Effector memory CD4-positive, alpha-beta T cell (primary cell): ENCODE measurements at regions not wholly inside any gene's neighbourhood (a gene's known extent, or its start where the extent isn't known, plus 50 kb on each side); places are given as distances from the start of the nearest gene placed in this dataset.
"Not testable (repeated sequence)": the region's sequence is repeated elsewhere in the genome, so short reads cannot be mapped to it uniquely, and the experiment has no call there.

ENCODE experiments used
- DNase-seq, 3 donors: peaks; one replicate each; pipeline ENCODE4 v3.0.0-alpha.2; 2020
- H3K27ac ChIP-seq: 2 replicates; pipeline ENCODE4 v1.7.0; 2013; ENCODE audit warnings: mild to moderate bottlenecking, low read length, moderate library complexity; ENCODE audit not compliant: insufficient read depth, poor library complexity, severe bottlenecking
- H3K27me3 ChIP-seq: replicated peaks from 2 replicates; pipeline ENCODE4 v1.7.0; 2013; ENCODE audit warnings: mild to moderate bottlenecking, low read length; ENCODE audit not compliant: insufficient read depth, control insufficient read depth, poor library complexity, severe bottlenecking
- H3K36me3 ChIP-seq: 2 replicates; pipeline ENCODE4 v1.7.0; 2013; ENCODE audit warnings: mild to moderate bottlenecking, low read length, moderate library complexity; ENCODE audit not compliant: control insufficient read depth, insufficient read depth
- H3K4me1 ChIP-seq: 2 replicates; pipeline ENCODE4 v1.7.0; 2013; ENCODE audit warnings: low read length, mild to moderate bottlenecking; ENCODE audit not compliant: control insufficient read depth, insufficient read depth, poor library complexity, severe bottlenecking
- H3K4me3 ChIP-seq: 2 replicates; pipeline ENCODE4 v1.7.0; 2013; ENCODE audit warnings: low read length, low read depth, mild to moderate bottlenecking; ENCODE audit not compliant: insufficient read depth, poor library complexity, severe bottlenecking
- H3K9me3 ChIP-seq: 2 replicates; pipeline ENCODE4 v1.7.0; 2013; ENCODE audit warnings: mild to moderate bottlenecking, low read length, moderate library complexity; ENCODE audit not compliant: control insufficient read depth

- Histone ChIP-seq H3K27ac (no peak overlapping the region), H3K27me3 (no peaks in the 10 kb centered on the region), H3K9me3 (no peaks in the 10 kb centered on the region), H3K36me3 (no peaks in the 10 kb centered on the region), H3K4me3 (no peak overlapping the region), H3K4me1 (no peaks in the 10 kb centered on the region)
- DNase-seq, result no peak
These were observed 150.4 kb upstream of the RXFP2 start for GRCh38 chr13:31588893-31589292.

- Histone ChIP-seq H3K27ac (no peak overlapping the region), H3K9me3 (no peaks in the 10 kb centered on the region), H3K36me3 (no peaks in the 10 kb centered on the region), H3K27me3 (no peaks in the 10 kb centered on the region), H3K4me1 (no peaks in the 10 kb centered on the region), H3K4me3 (no peak overlapping the region)
- no peak for DNase-seq
These were observed 147.6 kb upstream of the RXFP2 start for GRCh38 chr13:31591642-31592233.

- Histone ChIP-seq H3K27ac (no peak overlapping the region), H3K9me3 (no peaks in the 10 kb centered on the region), H3K27me3 (no peaks in the 10 kb centered on the region), H3K4me3 (no peak overlapping the region), H3K36me3 (no peaks in the 10 kb centered on the region), H3K4me1 (no peaks in the 10 kb centered on the region)
- no peak for DNase-seq
These were observed 145.3 kb upstream of the RXFP2 start for GRCh38 chr13:31594056-31594455.

GRCh38 chr13:31595563-31595962, 143.8 kb upstream of the RXFP2 start:
- no peak for DNase-seq
- no peak overlapping the region for H3K4me3 ChIP-seq
- no peaks in the 10 kb centered on the region for H3K9me3 ChIP-seq
- H3K36me3 ChIP-seq, result no peaks in the 10 kb centered on the region
- no peak overlapping the region for H3K27ac ChIP-seq
- no peaks in the 10 kb centered on the region for H3K4me1 ChIP-seq
- no peaks in the 10 kb centered on the region for H3K27me3 ChIP-seq

GRCh38 chr13:31598990-31599389, 140.3 kb upstream of the RXFP2 start:
- no peak overlapping the region for H3K27ac ChIP-seq
- no peak overlapping the region for H3K4me3 ChIP-seq
- H3K4me1 ChIP-seq, result no peaks in the 10 kb centered on the region
- H3K9me3 ChIP-seq, result no peaks in the 10 kb centered on the region
- H3K27me3 ChIP-seq, result no peaks in the 10 kb centered on the region
- H3K36me3 ChIP-seq, result no peaks in the 10 kb centered on the region
- DNase-seq, result no peak

- DNase-seq, result no peak
- H3K27ac ChIP-seq, result no peak overlapping the region
- no peaks in the 10 kb centered on the region for H3K27me3 ChIP-seq
- H3K4me1 ChIP-seq, result no peaks in the 10 kb centered on the region
- no peak overlapping the region for H3K4me3 ChIP-seq
- H3K36me3 ChIP-seq, result no peaks in the 10 kb centered on the region
- H3K9me3 ChIP-seq, result no peaks in the 10 kb centered on the region
These were observed 134.1 kb upstream of the RXFP2 start for GRCh38 chr13:31605076-31605860.

- not testable (repeated sequence) for H3K27ac ChIP-seq, H3K4me1 ChIP-seq, H3K4me3 ChIP-seq
These were observed 131.8 kb upstream of the RXFP2 start for GRCh38 chr13:31607531-31607930.

GRCh38 chr13:31608780-31609179, 130.5 kb upstream of the RXFP2 start:
- not testable (repeated sequence) for H3K9me3 ChIP-seq, DNase-seq, H3K27me3 ChIP-seq, H3K4me1 ChIP-seq, H3K4me3 ChIP-seq, H3K27ac ChIP-seq, H3K36me3 ChIP-seq

More at GRCh38 chr13:31607531-31607930, 131.8 kb upstream of the RXFP2 start:
- H3K27me3 ChIP-seq, DNase-seq, H3K36me3 ChIP-seq, H3K9me3 ChIP-seq: not testable (repeated sequence)

GRCh38 chr13:31610270-31610998, 128.9 kb upstream of the RXFP2 start:
- Histone ChIP-seq H3K9me3 (no peaks in the 10 kb centered on the region), H3K27me3 (no peaks in the 10 kb centered on the region), H3K4me3 (no peak overlapping the region), H3K27ac (no peak overlapping the region), H3K4me1 (no peaks in the 10 kb centered on the region), H3K36me3 (no peaks in the 10 kb centered on the region)
- no peak for DNase-seq

GRCh38 chr13:31611214-31611613, 128.1 kb upstream of the RXFP2 start:
- H3K4me3 ChIP-seq, result no peak overlapping the region
- H3K9me3 ChIP-seq, result no peaks in the 10 kb centered on the region
- no peaks in the 10 kb centered on the region for H3K4me1 ChIP-seq
- H3K27me3 ChIP-seq, result no peaks in the 10 kb centered on the region
- H3K36me3 ChIP-seq, result no peaks in the 10 kb centered on the region
- no peak overlapping the region for H3K27ac ChIP-seq
- DNase-seq, result no peak
